ENCODE measurements at regions not wholly inside any gene's neighbourhood (a gene's known extent, or its start where the extent isn't known, plus 50 kb on each side); places are given as distances from the start of the nearest gene placed in this dataset.

DNA sequence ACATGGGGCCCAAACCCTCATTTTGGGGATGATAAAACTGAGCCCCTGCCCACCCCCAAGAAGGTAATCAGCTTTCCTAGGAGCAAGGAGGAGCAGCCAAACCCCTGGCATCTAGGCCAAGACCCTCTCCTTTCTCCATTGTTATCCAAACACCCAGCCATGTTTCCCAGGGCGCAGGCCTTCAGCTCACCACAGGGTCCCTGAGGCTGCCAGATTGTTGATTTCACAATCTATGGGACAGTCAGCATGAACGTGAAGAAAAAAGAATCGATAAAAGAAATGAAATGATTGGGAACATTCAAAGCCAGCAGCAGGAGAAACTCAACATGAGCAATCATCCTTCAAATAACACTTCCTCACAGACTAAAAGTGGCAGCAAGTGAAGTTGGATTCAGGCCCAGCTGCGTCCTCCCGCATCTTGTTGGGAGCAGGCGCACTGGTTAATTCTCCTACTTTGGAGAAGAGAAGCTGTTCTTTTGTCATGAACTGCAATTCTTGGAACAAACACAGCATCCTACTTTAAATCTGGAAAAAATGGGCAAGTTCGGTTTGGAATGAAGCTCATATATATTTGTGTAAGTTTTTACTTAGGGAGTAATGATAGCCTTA, 241.8 kb upstream of the PRDM1 start:
- no peak for ATAC-seq

DNA sequence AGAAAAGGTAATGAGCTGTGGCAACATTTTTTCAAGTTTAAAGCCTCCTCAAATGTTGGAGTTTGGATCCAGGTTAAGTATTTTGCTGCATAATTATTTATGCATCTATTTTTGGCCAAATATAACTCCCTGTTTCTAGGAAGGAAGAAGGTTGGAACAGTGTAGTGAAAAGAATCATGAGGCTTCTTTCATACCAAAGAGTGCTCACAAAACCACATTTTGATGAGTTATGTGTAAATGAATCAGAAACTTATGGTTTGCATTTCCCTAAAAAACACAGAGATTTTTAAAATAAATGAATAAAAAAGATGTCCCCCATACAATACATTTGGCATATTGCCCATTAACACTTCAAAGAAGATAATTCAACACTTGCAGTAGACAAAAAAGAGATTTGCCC, 246.9 kb upstream of the PRDM1 start:
- ATAC-seq = no peak

DNA sequence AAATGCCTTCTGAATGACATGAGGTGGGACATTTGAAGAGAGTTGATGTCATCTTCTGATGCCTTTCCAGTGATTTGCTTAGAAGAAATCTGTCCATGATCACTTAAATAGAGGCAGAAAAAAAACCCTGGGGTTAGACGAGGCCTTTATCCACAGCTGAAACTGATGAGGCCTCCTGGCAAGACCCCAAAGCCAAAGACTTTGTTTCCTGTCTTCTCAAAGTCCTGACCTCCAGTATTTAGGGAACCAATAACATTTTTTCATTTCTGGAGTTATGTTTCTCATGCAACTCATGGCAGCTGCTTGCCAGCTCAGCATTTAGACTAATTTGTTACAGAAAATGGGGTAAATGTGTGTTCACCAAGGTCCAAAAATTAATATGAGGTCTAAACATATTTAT, 248.0 kb upstream of the PRDM1 start:
- ATAC-seq = no peak

DNA sequence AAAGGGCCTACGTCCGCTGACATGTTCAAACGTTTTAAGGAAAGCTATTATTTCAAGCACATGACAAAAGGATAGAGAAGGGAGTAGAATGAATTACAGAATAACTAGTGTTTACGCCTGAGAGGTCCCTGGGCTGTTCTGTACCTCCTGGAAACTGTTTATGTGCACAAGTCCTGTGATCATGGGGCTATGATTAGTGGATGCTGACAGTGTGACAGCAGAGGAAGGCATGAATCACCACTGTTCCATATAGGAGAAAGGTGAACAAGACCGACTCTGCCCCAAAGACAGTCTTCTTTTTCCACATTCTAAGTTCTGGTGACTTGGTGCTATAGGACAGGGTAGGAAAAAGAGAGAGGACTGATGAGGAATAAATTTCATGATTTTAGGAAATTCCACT, 249.2 kb upstream of the PRDM1 start:
- ATAC-seq = no peak

DNA sequence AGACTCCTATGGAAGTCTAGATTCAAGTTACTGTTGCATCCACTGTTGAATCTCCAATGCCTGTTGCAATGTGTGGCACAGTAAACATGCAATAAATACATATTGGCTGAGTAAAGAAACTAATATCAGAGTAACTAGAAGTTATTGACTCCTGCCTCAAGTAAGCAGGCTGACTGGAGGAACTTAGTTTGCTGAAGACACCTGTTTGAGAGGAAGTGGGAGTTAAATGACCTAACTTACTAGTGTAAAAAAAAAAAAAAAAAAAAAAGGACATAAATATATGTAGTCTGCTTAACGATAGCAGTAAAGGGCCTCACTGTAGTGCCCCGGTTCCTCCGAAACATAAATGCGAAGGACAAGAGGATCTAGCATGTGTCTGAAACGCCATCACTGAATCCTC, 249.8 kb upstream of the PRDM1 start:
- ATAC-seq = no peak

DNA sequence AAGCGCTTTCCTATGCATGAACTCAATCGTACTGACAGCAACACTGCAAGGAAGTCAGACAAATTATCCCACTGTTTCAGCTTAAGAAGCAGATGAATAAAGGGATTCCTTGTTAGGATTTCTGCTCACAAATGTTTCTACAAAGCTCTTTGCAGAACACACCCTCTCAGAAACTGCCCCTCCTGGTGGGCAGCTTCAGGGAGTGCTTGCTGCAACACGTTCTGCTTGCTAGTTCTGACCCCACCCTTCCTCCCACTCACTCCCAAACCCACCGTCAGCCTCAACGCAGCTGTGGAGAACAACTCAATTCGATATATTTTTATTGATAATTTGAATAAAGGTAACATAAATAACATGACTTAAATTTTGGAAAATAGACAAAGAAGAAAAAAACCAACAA, 250.8 kb upstream of the PRDM1 start:
- peak; percentile 38 for ATAC-seq

DNA sequence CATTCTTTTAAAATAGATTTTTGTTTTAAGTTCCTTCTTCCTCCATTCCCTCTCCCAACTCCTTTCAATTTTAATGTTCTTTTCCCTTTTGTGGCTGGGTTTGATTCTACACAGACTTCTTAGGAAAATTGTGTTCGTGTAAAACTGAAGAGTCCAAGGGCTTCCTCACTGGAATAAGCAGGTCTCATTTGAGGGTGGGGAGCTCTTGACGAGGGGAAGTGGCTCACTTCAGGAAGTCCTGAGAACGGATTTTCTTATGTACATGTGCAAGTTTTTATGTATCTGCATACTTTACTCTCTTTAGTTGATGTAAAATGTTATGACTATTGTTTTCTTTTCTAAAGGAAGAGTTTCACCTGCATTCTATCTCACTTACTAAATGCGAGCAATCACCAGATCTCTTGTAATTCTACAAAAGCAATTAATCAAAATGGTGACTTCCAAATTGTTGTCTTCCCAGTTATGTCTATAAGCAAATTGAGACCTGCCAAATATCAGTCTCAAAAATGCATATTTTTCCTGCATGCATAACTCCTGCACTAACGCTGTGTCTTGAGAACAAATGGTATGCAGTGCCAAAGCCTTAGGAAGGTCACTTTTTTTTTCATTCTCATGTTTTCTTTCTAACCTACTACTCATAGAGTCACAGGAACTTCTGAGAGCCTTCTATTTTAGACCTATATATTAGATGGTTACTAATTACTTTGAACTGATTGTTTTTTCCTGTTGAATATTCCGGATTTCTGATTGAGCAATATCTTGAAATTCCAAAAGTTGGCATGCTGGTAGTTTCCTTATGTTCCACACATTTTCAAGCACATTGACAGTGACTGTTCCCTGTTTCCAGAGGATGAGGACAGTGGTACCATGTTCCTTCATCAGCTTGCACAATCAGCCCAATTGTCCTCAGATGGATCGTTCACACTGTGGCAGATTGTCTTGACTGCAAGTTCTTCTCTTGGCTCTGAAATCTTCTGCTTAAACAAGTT, 251.9 kb upstream of the PRDM1 start:
- ATAC-seq = no peak

DNA sequence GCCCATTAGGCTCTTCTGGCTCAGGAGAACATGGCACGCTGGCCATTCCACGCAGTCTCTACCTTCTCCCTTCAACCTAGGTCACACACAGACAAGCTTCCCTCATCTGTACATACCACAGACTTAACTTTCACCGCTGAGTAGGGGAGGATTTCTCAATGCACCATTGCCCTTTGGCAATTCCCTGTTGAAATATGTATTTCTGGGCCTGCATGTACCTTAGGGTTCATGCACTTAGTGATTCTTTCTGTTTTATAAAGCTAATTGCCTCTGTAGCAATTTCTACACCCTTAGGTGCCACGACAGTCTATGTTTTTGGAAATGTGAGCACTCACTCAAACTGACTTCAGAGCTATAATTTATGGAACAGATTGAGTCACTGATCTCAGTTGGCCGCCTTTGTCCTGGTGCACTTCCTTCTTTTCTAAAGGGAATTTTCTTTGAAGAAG, 253.8 kb upstream of the PRDM1 start:
- peak; percentile 74 for ATAC-seq

DNA sequence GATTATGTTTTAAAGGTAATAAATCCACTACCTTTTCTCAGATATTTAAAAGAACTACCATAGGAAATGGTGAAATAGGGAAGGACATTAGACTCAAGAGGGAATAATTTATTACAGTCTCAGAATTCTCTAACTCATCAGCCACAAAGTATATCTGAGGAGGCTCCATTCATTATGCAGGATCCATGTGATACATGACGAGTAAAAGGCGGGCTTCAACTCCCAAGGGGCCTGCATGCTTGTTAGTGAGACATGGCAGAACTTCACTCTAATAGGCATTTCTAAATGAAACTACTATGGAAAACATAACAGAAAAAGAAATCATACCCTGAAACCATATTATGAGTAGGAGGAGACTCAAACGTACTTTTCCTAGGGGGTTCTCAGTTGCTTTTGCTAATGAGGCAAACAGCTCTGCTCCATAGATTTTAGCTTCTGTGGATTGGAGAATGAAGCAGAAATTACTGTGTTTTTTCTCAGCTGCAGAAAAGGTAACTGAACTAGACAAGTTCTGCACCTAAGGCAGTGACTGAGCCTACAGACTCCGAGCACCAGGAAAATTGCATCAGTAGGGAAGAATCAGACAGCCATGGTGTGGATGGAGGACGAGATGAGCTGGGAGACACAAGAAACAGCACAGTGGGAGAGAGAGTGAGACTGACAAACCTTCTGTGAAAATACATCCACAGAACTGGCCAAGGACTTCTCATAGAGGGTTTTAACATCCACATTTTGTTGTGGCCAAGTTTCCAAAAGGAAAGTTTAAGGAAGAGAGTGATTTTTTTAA, 254.6 kb upstream of the PRDM1 start:
- no peak for ATAC-seq

DNA sequence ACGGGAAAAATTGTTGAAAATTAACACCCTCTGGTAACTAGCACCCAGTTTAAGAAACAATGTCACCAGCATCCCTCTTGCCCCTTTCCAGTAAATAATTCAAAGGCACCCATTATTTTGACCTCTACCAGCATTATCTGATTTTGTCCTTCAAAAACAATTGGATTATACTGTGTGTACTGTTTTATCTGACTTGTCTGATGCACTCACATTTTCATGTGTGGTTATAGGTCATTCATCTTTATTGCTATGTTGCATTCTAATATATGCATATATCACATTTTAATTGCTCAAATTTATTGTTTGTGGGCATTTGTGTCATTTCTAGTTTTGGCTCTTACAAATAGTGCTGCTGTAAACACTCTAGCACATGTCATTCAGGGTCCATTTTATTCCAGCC, 260.9 kb upstream of the PRDM1 start:
- ATAC-seq = no peak

DNA sequence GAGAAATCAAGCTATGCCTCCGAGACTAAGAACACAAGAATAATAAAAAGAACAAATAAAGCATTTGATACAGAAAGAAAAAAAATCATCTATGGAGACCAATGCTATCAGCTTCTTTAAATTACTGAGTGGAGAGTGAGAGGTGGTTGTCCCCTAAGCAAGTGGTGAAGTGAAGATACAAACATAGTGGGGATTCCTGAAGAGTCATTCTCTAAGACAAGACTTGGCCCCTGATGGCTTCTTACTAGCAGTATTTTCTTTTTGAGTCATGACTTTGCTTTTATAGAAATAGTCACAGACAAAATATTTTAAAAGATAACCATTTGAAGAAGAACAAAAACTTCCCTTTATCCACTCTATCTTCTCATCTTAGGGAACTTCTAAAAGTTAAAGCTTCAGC, 261.4 kb upstream of the PRDM1 start:
- ATAC-seq = no peak

DNA sequence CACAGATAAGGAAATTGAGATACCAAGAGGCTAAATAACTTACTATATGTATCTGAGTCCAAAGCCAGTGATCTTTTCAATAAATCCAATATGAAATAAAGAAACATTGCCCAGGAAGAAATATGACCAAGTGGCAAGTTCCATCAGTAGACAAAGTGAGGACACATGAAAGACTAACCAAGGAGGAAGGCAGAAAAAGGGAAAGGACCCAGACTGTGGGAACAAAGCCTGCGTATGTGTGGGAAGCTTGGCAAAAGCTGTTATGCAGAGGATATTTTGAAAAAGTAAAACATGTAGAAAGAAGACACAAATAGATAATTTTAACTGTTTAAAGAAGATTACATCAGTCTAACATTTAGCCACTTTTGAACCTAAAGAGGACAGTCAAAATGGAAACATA, 264.4 kb upstream of the PRDM1 start:
- ATAC-seq = no peak

DNA sequence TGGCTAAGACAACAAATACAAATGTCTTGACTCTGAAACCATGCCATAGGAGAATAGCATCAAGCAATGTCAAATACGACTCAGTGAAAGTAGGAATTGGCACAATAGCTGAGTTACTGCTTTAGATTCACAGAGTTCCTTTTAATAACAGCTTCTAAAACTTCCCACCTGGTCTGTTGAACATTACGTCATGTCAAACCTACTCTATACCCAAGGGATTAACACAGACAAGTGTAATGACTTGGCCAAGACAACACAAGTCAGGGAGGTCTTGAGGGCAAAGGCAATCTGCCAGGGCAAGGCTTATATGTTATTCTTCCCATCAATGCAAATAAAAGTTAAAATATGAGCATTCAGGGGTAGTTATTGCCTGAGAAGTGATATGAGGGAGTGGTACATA, 265.1 kb upstream of the PRDM1 start:
- ATAC-seq = no peak

DNA sequence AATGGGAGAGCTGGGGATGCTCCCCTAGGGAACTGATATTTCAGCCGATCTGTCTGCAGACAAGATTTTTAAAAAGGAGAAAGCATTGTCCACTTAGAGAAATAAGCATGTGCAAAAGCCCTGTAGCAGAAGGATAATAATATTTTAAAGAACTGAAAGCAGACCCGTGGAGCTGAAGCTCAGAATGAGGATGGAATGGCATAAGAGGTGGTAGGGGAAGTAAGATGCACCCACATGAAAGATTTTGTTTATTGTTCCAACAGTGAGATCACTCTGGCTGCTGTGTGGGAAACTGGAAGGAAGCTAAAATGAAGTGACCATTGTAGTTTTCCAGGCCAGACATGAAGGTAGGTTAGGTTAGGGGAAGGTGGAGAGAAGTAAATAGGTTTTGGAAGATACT, 266.4 kb upstream of the PRDM1 start:
- no peak for ATAC-seq

DNA sequence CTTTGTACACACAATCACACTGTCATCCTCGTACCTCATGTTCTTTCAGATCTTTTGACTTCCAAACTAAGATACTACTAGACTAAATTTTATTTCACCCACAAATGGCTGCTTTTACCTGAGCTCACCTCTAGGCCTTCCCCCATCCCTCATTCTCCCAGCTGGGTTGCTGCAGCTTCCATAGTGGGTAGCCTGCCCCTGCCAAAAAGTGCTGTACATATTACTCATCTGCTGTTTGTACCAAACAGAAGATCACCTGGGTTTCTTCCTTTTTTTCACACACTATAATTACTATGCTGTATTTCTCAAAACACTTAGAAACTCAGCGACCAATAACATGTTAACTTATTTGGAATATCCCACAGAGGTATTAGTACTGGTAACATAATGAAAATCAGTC, 267.6 kb upstream of the PRDM1 start:
- ATAC-seq = no peak

DNA sequence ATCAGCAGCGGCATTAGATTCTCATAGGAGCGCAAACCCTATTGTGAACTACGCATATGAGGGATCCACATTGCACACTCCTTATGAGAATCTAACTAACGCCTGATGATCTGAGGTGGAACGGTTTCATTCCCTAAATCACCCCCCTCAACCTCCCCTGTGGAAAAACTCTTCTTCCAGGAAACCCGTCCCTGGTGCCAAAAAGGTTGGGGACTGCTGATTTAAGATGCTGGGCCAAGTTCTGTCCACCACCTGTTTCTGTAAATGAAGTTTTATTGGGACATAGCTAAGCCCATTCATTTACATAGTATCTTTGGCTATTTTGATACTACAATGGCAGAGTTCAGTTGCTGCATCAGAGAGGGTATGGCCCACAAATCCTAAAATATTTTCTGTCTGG, 268.2 kb upstream of the PRDM1 start:
- ATAC-seq = no peak

DNA sequence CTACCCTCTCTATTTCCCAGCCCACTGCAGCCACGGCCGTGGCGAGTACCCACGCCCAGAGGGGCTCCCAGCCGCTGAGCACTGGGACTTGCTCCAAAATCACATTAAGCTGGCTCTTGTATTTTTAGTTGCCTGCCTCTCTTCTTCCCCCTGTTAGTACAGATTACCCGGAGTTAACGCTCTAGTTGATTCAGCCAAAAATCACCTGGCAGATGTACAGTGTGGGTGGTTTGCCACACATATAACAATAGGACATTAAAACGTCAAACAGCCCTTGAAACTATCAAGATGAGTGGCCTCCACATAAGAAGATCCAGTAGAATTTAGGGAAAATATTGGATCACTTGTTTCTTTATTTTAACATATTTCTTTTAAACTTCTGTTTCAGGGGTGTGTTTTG, 268.8 kb upstream of the PRDM1 start:
- ATAC-seq = no peak

DNA sequence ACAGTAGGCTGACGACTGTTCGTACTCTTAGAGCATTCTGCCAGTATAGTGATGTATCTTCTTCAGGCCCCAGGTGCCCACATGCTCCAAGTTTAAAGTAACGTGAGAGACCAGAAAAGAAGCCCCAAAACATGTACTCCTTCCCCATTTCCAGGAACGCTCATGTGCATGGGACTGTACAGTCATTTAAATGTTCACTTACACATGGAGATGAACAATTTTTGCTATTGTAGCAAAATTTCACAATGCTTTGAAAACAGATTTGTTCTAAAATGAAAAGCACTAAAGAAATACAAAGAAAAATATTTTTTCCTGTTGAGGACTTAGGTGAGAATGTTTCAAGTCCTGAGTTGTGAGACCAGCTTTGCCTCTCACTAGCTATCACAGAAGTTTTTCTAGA, 269.3 kb upstream of the PRDM1 start:
- no peak for ATAC-seq

DNA sequence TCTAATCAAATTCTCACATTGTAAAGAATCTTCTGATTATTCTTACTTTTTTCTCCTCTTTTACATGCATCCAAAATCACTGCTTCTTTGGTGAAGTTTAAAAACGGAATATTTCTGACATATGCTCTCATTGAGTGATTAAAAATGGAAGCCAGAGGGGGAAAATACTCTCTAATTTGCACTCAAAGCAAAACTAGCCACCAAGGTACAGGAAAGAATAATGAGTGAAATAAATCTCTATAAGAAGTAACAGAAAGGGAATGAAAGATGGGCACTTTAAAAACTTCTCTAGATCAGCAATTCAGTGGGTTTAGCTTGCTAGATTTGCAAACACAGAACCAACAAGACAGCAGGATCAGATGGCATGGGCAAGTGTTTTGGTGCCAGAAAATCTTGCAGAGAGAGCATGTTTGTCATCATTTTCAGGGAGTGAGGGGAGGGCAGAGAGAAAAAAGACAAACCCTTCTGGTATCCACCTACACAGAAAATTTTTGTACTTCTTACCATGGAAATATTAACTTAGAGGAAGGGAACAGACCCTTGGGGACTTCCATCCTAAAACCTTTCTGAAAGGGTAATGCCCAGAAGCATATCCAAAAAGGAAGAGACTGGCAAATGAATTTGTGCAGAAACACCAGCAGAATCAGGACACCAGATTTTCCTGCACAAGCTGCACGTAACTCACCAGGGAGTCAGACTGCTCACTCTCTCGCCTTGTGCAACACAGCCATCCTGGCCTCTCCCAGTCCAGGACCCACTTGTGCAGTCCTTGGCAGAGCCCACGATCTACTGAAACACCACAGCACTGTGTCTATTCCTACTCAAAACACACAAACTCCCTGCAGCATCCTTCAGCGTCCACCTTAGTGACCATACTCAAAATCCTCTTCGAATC, 270.2 kb upstream of the PRDM1 start:
- no peak for ATAC-seq

DNA sequence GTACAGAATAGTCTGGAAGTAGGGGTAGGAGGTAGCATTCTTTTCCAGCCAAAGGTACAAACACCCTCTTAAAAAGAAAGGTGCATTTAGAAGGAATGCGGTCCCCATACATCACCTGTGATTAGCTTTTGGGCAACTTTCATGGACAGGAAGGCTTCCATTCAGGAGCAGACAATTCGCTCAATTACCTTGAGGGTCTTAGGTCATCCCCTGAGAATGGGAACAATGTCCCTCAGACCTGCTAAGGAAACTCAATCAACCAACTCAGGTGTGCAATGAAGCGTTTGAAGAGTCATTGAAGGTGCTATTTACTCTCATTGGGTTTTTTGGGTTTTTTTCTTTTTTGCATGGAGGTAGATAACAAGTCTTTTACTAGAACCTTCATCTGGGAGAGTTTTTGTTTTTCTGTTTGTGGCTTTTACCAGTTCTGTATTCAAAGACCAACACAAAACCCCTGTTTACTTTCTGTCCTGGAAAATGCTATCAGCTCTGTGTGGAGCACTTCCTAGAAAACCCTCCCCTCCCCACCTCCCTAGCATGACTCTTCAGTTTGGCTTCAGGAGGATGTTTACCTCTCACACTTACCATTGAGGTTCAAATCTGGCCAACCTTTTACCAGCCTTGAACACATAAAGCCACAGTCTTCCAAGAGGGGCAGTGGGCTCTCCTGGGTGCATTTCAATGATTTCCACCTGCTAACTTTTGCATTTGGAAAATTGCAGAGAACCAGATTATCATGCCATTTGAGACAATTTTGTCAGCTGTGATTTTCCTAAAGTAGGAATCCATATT, 271.2 kb upstream of the PRDM1 start:
- ATAC-seq = no peak

DNA sequence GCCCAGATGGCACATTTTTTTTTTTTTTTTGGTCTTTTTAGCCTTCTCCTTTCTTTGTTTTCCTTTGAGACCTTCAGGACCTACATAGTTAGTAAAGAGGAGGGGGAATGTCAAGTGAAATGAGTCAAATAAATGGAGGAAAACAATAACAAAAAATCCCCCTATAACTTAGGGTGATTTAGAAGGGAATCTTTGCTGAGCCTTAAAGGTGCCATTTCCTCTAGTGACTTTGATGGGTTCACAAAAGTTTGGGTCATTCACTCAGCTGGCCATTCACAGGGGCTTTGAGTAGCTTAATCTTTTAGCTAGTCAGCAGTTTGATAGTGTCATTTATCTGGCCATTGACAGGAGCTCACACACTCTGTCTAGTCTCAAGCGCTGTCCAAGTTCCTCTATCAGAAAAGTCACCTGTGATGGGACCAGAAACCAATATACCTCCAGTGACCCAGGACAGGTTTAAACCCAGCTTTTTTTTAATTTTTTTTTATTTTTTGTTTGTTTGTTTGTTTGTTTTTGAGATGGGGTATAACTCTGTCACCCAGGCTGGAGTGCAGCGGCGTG, 275.1 kb upstream of the PRDM1 start:
- no peak for ATAC-seq

All from esophagus mucosa (tissue), 1 donor.